Epidermal melanocyte (primary cell): ENCODE measurements at regions not wholly inside any gene's neighbourhood (a gene's known extent, or its start where the extent isn't known, plus 50 kb on each side); places are given as distances from the start of the nearest gene placed in this dataset.
"Not testable (repeated sequence)": the region's sequence is repeated elsewhere in the genome, so short reads cannot be mapped to it uniquely, and the experiment has no call there.

Experiments
- DNase-seq: peaks from one replicate; pipeline ENCODE4 v3.0.0; 2011; ENCODE audit warnings: low spot score; ENCODE audit not compliant: insufficient read length

GRCh38 chr2:8346706-8347430, 335.0 kb upstream of the ID2 start:
- no peak for DNase-seq

- DNase-seq = not testable (repeated sequence)
Observed at GRCh38 chr2:8348911-8349310, 332.9 kb upstream of the ID2 start.

GRCh38 chr2:8352296-8352695, 329.6 kb upstream of the ID2 start:
- DNase-seq = no peak

- DNase-seq = no peak
Observed at GRCh38 chr2:8352989-8353388, 328.9 kb upstream of the ID2 start.

GRCh38 chr2:8355102-8355859, 326.6 kb upstream of the ID2 start:
- no peak for DNase-seq

- DNase-seq = no peak
Observed at GRCh38 chr2:8357738-8358518, 323.9 kb upstream of the ID2 start.

GRCh38 chr2:8361930-8362329, 319.9 kb upstream of the ID2 start:
- DNase-seq = no peak

GRCh38 chr2:8363161-8363560, 318.7 kb upstream of the ID2 start:
- no peak for DNase-seq

GRCh38 chr2:8364668-8365067, 317.2 kb upstream of the ID2 start:
- DNase-seq = no peak

- no peak for DNase-seq
Observed at GRCh38 chr2:8365331-8365910, 316.4 kb upstream of the ID2 start.

- no peak for DNase-seq
Observed at GRCh38 chr2:8367833-8368232, 314.0 kb upstream of the ID2 start.

- DNase-seq = no peak
Observed at GRCh38 chr2:8368463-8368862, 313.4 kb upstream of the ID2 start.

GRCh38 chr2:8369522-8369921, 312.3 kb upstream of the ID2 start:
- no peak for DNase-seq

- no peak for DNase-seq
Observed at GRCh38 chr2:8370258-8370802, 311.5 kb upstream of the ID2 start.

- no peak for DNase-seq
Observed at GRCh38 chr2:8371653-8372052, 310.2 kb upstream of the ID2 start.

GRCh38 chr2:8374782-8375181, 307.1 kb upstream of the ID2 start:
- DNase-seq = no peak

GRCh38 chr2:8376603-8377410, 305.0 kb upstream of the ID2 start:
- no peak for DNase-seq

- DNase-seq = no peak
Observed at GRCh38 chr2:8378016-8378810, 303.6 kb upstream of the ID2 start.

- no peak for DNase-seq
Observed at GRCh38 chr2:8379128-8379527, 302.7 kb upstream of the ID2 start.

GRCh38 chr2:8379549-8379948, 302.3 kb upstream of the ID2 start:
- no peak for DNase-seq
